Glutamatergic neuron (in vitro differentiated cells): ENCODE measurements at regions not wholly inside any gene's neighbourhood (a gene's known extent, or its start where the extent isn't known, plus 50 kb on each side); places are given as distances from the start of the nearest gene placed in this dataset.

Source experiments
- DNase-seq: peaks from one replicate; pipeline ENCODE4 v3.0.0; 2022
- H3K27ac Mint-ChIP-seq: one replicate; pipeline ENCODE4 v1.8.0; 2020; ENCODE audit warnings: mild to moderate bottlenecking, mixed read lengths, inconsistent platforms; ENCODE audit not compliant: unreplicated experiment
- H3K27me3 Mint-ChIP-seq: one replicate; pipeline ENCODE4 v1.8.0; 2020; ENCODE audit warnings: mild to moderate bottlenecking, moderate library complexity, mixed read lengths, inconsistent platforms; ENCODE audit not compliant: unreplicated experiment
- H3K36me3 Mint-ChIP-seq: one replicate; pipeline ENCODE4 v1.8.0; 2020; ENCODE audit warnings: mild to moderate bottlenecking, mixed read lengths, inconsistent platforms; ENCODE audit not compliant: unreplicated experiment
- H3K4me1 Mint-ChIP-seq: one replicate; pipeline ENCODE4 v1.8.0; 2020; ENCODE audit warnings: mild to moderate bottlenecking, low read depth, mixed read lengths, inconsistent platforms; ENCODE audit not compliant: unreplicated experiment
- H3K4me3 Mint-ChIP-seq: one replicate; pipeline ENCODE4 v1.8.0; 2020; ENCODE audit warnings: mild to moderate bottlenecking, mixed read lengths, inconsistent platforms; ENCODE audit not compliant: unreplicated experiment
- H3K9me3 Mint-ChIP-seq: one replicate; pipeline ENCODE4 v1.8.0; 2020; ENCODE audit warnings: mild to moderate bottlenecking, moderate library complexity, mixed read lengths, inconsistent platforms; ENCODE audit not compliant: unreplicated experiment
- CTCF ChIP-seq: fragments of 200-600 bp; sonication (generic); IDR thresholded peaks from one replicate; pipeline ENCODE4 v1.5.0; 2021; ENCODE audit not compliant: partially characterized antibody, unreplicated experiment

- H3K27ac Mint-ChIP-seq = no peak overlapping the region
- no peaks in the 10 kb centered on the region for H3K27me3 Mint-ChIP-seq
- peaks cover 3% of the 10 kb centered on the region for H3K4me1 Mint-ChIP-seq
- no peak for TF ChIP-seq CTCF
- H3K36me3 Mint-ChIP-seq = peaks cover 2% of the 10 kb centered on the region
- H3K9me3 Mint-ChIP-seq = no peaks in the 10 kb centered on the region
- H3K4me3 Mint-ChIP-seq = no peak overlapping the region
- no peak for DNase-seq
Observed at GRCh38 chr16:72658888-72659717, 388.8 kb downstream of the ZFHX3 start.

GRCh38 chr16:72657791-72658190 lies 390.1 kb downstream of the ZFHX3 start:
- Mint-ChIP-seq H3K27ac (no peak overlapping the region), H3K36me3 (peaks cover 5% of the 10 kb centered on the region), H3K4me1 (no peaks in the 10 kb centered on the region), H3K4me3 (no peak overlapping the region), H3K9me3 (no peaks in the 10 kb centered on the region), H3K27me3 (no peaks in the 10 kb centered on the region)
- no peak for DNase-seq
- TF ChIP-seq CTCF = no peak

- H3K4me1 Mint-ChIP-seq = no peaks in the 10 kb centered on the region
- H3K27me3 Mint-ChIP-seq = no peaks in the 10 kb centered on the region
- TF ChIP-seq CTCF = no peak
- no peak overlapping the region for H3K4me3 Mint-ChIP-seq
- no peak for DNase-seq
- peaks cover 5% of the 10 kb centered on the region for H3K36me3 Mint-ChIP-seq
- H3K9me3 Mint-ChIP-seq = no peaks in the 10 kb centered on the region
- no peak overlapping the region for H3K27ac Mint-ChIP-seq
Observed at GRCh38 chr16:72657164-72657563, 390.8 kb downstream of the ZFHX3 start.

GRCh38 chr16:72654535-72654934 lies 393.4 kb downstream of the ZFHX3 start:
- H3K27ac Mint-ChIP-seq = no peak overlapping the region
- H3K4me1 Mint-ChIP-seq = no peaks in the 10 kb centered on the region
- no peak for DNase-seq
- peaks cover 2% of the 10 kb centered on the region for H3K9me3 Mint-ChIP-seq
- H3K36me3 Mint-ChIP-seq = peaks cover 5% of the 10 kb centered on the region
- H3K27me3 Mint-ChIP-seq = no peaks in the 10 kb centered on the region
- no peak for TF ChIP-seq CTCF
- no peak overlapping the region for H3K4me3 Mint-ChIP-seq

- Mint-ChIP-seq H3K36me3 (peaks cover 5% of the 10 kb centered on the region), H3K9me3 (peaks cover 2% of the 10 kb centered on the region), H3K4me1 (no peaks in the 10 kb centered on the region), H3K4me3 (no peak overlapping the region), H3K27me3 (no peaks in the 10 kb centered on the region), H3K27ac (no peak overlapping the region)
- no peak for TF ChIP-seq CTCF
- no peak for DNase-seq
Observed at GRCh38 chr16:72649254-72649944, 398.5 kb downstream of the ZFHX3 start.
